SK-N-SH (cell line): ENCODE measurements at regions not wholly inside any gene's neighbourhood (a gene's known extent, or its start where the extent isn't known, plus 50 kb on each side); places are given as distances from the start of the nearest gene placed in this dataset.

Source experiments
- CTCF ChIP-seq: fragments of 200-600 bp; sonication (generic); IDR thresholded peaks from 2 replicates; pipeline ENCODE4 v1.6.1; 2017; ENCODE audit warnings: antibody characterized with exemption, mild to moderate bottlenecking, moderate library complexity
- RAD21 ChIP-seq: IDR thresholded peaks from 2 replicates; pipeline ENCODE4 v1.6.1; 2012; ENCODE audit warnings: mild to moderate bottlenecking, low read length
- TF ChIP-seq, protein P1 (sequence below): IDR thresholded peaks from 2 replicates; pipeline ENCODE4 v1.4.0; 2012; ENCODE audit warnings: low read depth, borderline replicate concordance

DNA sequence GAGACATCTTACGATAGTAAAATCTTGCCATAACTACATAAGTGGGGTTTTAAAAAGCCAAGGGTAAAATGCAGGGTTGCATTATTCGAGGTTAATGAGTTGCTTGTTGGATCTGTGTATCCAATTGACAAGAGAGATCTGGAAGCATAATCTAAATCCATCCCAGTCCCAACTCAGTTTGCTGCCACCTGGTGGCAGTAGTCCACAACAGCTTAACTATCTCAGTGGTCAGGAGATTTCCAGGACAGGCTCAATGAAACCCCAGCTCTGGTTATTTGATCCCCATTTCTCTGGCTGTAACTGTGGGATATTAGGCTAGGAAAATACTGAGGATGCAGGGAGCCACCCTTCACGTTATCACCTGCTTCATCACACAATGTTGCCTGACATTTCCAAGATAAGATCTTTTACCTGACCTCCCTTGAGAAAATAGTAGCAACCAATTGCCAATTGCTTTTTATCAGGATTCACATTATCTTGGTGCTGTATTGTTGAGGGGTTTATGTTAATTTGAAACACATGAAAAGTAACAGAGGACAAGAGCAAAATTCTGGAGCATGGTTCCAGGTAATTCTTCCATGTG, 88.2 kb upstream of the TNIP3 start:
- TF ChIP-seq CTCF, result peak; percentile 86
- peak; percentile 73 for TF ChIP-seq RAD21
- TF ChIP-seq, protein P1, sequence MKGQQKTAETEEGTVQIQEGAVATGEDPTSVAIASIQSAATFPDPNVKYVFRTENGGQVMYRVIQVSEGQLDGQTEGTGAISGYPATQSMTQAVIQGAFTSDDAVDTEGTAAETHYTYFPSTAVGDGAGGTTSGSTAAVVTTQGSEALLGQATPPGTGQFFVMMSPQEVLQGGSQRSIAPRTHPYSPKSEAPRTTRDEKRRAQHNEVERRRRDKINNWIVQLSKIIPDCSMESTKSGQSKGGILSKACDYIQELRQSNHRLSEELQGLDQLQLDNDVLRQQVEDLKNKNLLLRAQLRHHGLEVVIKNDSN, result no peak
